HEK293T (cell line): ENCODE measurements at regions not wholly inside any gene's neighbourhood (a gene's known extent, or its start where the extent isn't known, plus 50 kb on each side); places are given as distances from the start of the nearest gene placed in this dataset.

ENCODE experiments used
- CTCF ChIA-PET: fragments of 350-600 bp; formaldehyde crosslinking; extraction: SDS; loops from one replicate; lab custom pipeline; 2021; ENCODE audit warnings: antibody characterized with exemption, inconsistent platforms; lab: Yijun Ruan, JAX
- POLR2A ChIA-PET: fragments of 350-600 bp; formaldehyde crosslinking; extraction: SDS; loops from one replicate; lab custom pipeline; 2020; ENCODE audit warnings: antibody characterized with exemption, inconsistent platforms; lab: Yijun Ruan, JAX
- DNase-seq: peaks from one replicate; pipeline ENCODE4 v3.0.0; 2012; ENCODE audit warnings: mixed read lengths; ENCODE audit errors: extremely low spot score
- ARNT ChIP-seq: fragments of 450-650 bp; IDR thresholded peaks from 2 replicates; pipeline ENCODE4 v1.6.1; 2017; ENCODE audit warnings: mild to moderate bottlenecking
- BHLHE40 ChIP-seq: fragments of 450-650 bp; IDR thresholded peaks from 2 replicates; pipeline ENCODE4 v1.6.1; 2016; ENCODE audit warnings: mild to moderate bottlenecking, moderate library complexity, borderline replicate concordance
- CTBP1 ChIP-seq: fragments of 450-650 bp; IDR thresholded peaks from 2 replicates; pipeline ENCODE4 v1.6.1; 2016; ENCODE audit warnings: borderline replicate concordance
- ELF4 ChIP-seq: fragments of 450-650 bp; IDR thresholded peaks from 2 replicates; pipeline ENCODE4 v1.6.1; 2017; ENCODE audit warnings: antibody characterized with exemption
- FOXA1 ChIP-seq: fragments of 450-650 bp; IDR thresholded peaks from 2 replicates; pipeline ENCODE4 v1.6.1; 2016; ENCODE audit warnings: mild to moderate bottlenecking
- FOXK2 ChIP-seq: fragments of 450-650 bp; IDR thresholded peaks from 2 replicates; pipeline ENCODE4 v1.6.1; 2016; ENCODE audit warnings: mild to moderate bottlenecking
- FOXM1 ChIP-seq: fragments of 450-650 bp; IDR thresholded peaks from 2 replicates; pipeline ENCODE4 v1.6.1; 2017; ENCODE audit warnings: mild to moderate bottlenecking, borderline replicate concordance
- HDGF ChIP-seq: fragments of 450-650 bp; IDR thresholded peaks from 2 replicates; pipeline ENCODE4 v1.6.1; 2017; ENCODE audit warnings: antibody characterized with exemption, borderline replicate concordance
- L3MBTL2 ChIP-seq: fragments of 450-650 bp; conservative IDR thresholded peaks from 2 replicates; pipeline ENCODE4 v1.6.1; 2016; ENCODE audit warnings: mild to moderate bottlenecking
- LEF1 ChIP-seq: fragments of 450-650 bp; IDR thresholded peaks from 2 replicates; pipeline ENCODE4 v1.6.1; 2017; ENCODE audit warnings: mild to moderate bottlenecking, borderline replicate concordance
- NFRKB ChIP-seq: fragments of 450-650 bp; IDR thresholded peaks from 2 replicates; pipeline ENCODE4 v1.6.1; 2016; ENCODE audit warnings: mild to moderate bottlenecking, moderate library complexity
- SP1 ChIP-seq: fragments of 450-650 bp; IDR thresholded peaks from 2 replicates; pipeline ENCODE4 v1.6.1; 2017
- SUZ12 ChIP-seq: fragments of 450-650 bp; IDR thresholded peaks from 2 replicates; pipeline ENCODE4 v1.6.1; 2016; ENCODE audit warnings: mild to moderate bottlenecking
- TARDBP ChIP-seq: fragments of 450-650 bp; IDR thresholded peaks from 2 replicates; pipeline ENCODE4 v1.6.1; 2016
- ZNF384 ChIP-seq: fragments of 450-650 bp; IDR thresholded peaks from 2 replicates; pipeline ENCODE4 v1.6.1; 2016
- TF ChIP-seq, protein P1 (sequence below): fragments of 450-650 bp; IDR thresholded peaks from 2 replicates; pipeline ENCODE4 v1.6.1; 2016

DNA sequence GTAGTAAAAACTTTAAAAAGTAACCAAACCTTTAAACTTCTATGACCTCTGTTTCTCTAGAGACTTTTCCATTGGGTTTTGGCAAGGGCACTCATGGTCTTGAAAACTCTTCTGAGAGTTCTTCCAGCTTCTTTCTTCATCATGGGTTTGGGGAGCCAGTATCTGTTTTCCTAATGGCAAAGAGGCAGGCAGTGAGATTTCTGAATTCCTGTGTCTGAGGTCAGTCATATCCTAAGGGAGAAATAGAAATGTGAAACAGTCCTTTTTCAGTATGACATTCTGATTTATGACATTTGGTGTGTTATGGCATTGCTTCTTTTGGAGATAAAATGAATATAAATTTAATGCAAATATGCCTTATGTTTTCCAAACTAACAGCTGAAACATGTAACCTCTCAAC is 518.5 kb upstream of the MARCKS start:
- ChIA-PET CTCF (interaction anchor here (0.6 kb wide), 1 partner anchor 37 kb away, joined by 3 read pairs; no protein-coding TSS in a partner anchor), POLR2A (no interaction called here)
- TF ChIP-seq FOXK2 = no peak
- TF ChIP-seq FOXM1 = no peak
- TF ChIP-seq SUZ12 = no peak
- no peak for TF ChIP-seq NFRKB
- no peak for TF ChIP-seq LEF1
- no peak for TF ChIP-seq CTBP1
- TF ChIP-seq ARNT = no peak
- no peak for TF ChIP-seq ZNF384
- no peak for TF ChIP-seq FOXA1
- TF ChIP-seq, protein P1, sequence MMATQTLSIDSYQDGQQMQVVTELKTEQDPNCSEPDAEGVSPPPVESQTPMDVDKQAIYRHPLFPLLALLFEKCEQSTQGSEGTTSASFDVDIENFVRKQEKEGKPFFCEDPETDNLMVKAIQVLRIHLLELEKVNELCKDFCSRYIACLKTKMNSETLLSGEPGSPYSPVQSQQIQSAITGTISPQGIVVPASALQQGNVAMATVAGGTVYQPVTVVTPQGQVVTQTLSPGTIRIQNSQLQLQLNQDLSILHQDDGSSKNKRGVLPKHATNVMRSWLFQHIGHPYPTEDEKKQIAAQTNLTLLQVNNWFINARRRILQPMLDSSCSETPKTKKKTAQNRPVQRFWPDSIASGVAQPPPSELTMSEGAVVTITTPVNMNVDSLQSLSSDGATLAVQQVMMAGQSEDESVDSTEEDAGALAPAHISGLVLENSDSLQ = no peak
- TF ChIP-seq ELF4 = no peak
- TF ChIP-seq BHLHE40 = no peak
- no peak for TF ChIP-seq TARDBP
- TF ChIP-seq HDGF = no peak
- TF ChIP-seq SP1 = no peak
- no peak for TF ChIP-seq L3MBTL2
- DNase-seq = no peak

DNA sequence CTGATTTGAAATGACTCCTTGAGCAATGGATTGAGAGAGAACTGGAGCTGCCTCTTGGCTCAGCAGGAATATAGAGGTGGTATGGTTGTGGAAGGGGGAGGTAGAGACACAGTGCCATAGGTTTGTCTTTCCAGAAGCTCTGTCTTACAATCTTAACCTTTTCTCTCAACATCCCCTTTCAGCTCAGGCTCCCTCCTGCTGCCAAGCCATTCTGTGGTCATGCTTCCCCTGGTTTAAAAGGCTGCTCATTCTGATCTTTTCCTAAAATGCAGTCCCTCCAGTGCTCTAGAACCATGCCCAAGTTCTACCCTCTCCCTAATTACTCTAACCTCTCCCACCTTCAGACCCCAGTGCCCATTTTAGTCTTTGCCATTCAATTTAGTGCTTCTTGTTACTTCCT is 517.9 kb upstream of the MARCKS start:
- DNase-seq = no peak
- TF ChIP-seq HDGF (no peak), FOXA1 (no peak), BHLHE40 (no peak), SP1 (no peak), FOXM1 (no peak), ZNF384 (no peak), FOXK2 (no peak), SUZ12 (no peak), ARNT (no peak), TARDBP (no peak), NFRKB (no peak), ELF4 (no peak), LEF1 (no peak), CTBP1 (no peak), L3MBTL2 (no peak)
- TF ChIP-seq, protein P1 = no peak
- ChIA-PET POLR2A (no interaction called here), CTCF (no interaction called here)

DNA sequence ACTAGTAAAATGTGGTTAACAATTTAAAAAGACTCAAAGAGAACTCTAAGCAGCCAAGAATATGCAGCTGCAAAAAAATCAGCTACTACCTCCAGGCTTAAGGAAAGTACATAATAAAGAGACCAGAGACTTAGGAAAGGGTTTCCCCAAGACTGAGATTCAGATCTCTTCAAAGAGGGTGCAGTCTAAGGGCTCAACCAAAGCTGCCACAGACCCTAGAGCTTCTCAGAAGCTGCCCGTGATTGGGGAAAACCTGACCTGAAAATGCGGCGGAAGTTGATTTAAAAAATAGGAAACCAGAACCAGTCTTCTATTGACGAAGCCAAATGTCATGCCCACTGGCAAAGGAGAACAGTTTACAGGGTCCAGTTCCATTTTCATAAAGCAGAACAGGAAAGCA is 516.8 kb upstream of the MARCKS start:
- ChIA-PET POLR2A (no interaction called here), CTCF (no interaction called here)

DNA sequence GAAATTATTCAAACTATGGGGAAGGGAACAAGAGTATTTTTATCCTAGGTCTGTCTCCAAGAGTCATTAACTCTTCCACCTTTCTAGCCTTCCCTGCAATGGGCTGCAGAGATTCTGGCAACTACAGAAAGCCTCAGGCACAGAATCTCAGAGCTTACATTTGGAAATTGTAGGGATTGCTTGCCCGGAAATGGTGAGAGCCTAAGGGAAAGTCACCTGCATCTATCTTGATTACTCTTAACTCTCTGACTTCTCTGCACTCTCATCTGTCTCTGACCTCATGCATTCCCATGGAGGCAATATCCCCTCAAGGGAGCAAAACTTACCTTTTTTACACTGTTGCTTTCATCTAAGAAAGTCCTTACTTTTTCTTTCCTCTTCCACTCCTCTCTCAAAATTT is 513.2 kb upstream of the MARCKS start:
- no peak for DNase-seq
- POLR2A ChIA-PET = no interaction called here
- CTCF ChIA-PET = no interaction called here
- no peak for TF ChIP-seq ELF4
- no peak for TF ChIP-seq SP1
- no peak for TF ChIP-seq FOXK2
- no peak for TF ChIP-seq BHLHE40
- no peak for TF ChIP-seq CTBP1
- no peak for TF ChIP-seq TARDBP
- no peak for TF ChIP-seq SUZ12
- TF ChIP-seq HDGF = no peak
- no peak for TF ChIP-seq FOXM1
- TF ChIP-seq ARNT = no peak
- TF ChIP-seq, protein P1 = no peak
- TF ChIP-seq ZNF384 = no peak
- no peak for TF ChIP-seq NFRKB
- TF ChIP-seq L3MBTL2 = no peak
- no peak for TF ChIP-seq LEF1
- TF ChIP-seq FOXA1 = no peak

More for the DNA sequence above, 516.8 kb upstream of the MARCKS start:
- no peak for DNase-seq
- no peak for TF ChIP-seq TARDBP
- TF ChIP-seq FOXK2 = no peak
- no peak for TF ChIP-seq SP1
- TF ChIP-seq HDGF = no peak
- no peak for TF ChIP-seq ARNT
- TF ChIP-seq FOXM1 = no peak
- TF ChIP-seq, protein P1 = no peak
- TF ChIP-seq ELF4 = no peak
- TF ChIP-seq NFRKB = no peak
- TF ChIP-seq BHLHE40 = no peak
- no peak for TF ChIP-seq SUZ12
- no peak for TF ChIP-seq FOXA1

DNA sequence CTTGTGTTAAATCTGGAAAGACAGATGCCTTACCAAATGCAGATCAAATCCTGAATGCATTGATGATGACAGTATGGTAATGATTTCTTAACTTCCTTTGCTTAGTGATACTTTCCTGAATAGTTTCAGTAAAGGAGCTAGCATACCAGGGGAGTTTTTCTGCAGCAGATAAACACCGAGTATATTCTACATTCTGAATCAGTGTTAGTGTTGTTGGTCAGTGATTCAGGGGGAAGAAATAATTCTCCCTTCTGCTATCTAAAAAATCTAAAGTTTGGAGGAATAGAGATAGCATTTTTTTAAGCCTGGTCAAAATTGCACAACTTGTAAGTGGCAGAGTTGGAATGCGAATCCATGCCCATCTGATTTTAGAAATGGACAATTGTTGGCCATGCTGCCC is 512.2 kb upstream of the MARCKS start:
- DNase-seq = no peak
- POLR2A ChIA-PET = no interaction called here
- CTCF ChIA-PET = no interaction called here
- TF ChIP-seq, protein P1 = no peak
- TF ChIP-seq CTBP1 (no peak), L3MBTL2 (no peak), ARNT (no peak)
